ENCODE measurements at regions not wholly inside any gene's neighbourhood (a gene's known extent, or its start where the extent isn't known, plus 50 kb on each side); places are given as distances from the start of the nearest gene placed in this dataset.

- no peaks in the 10 kb centered on the region for H3K9me3 ChIP-seq (ENCODE audit: insufficient read depth in 2 of 2, low read depth in 1 of 2, low read length in 1 of 2)
- no peak overlapping the region for H3K14ac ChIP-seq (ENCODE audit: insufficient read length)
- H4K8ac ChIP-seq (ENCODE audit: extremely low read depth, insufficient read depth, low read length) = no peak overlapping the region
- no peak overlapping the region for H3K23ac ChIP-seq (ENCODE audit: insufficient read length)
- H4K5ac ChIP-seq (ENCODE audit: insufficient read length, low read depth, low read length) = no peak overlapping the region
- H3K27me3 ChIP-seq (replicated peaks in 1 of 4; ENCODE audit: control insufficient read depth in 3 of 4, extremely low read depth in 1 of 4, insufficient read depth in 3 of 4, low read length in 3 of 4) = no peaks in the 10 kb centered on the region
- no peak overlapping the region for H2BK5ac ChIP-seq (ENCODE audit: low read depth, low read length)
- no peaks in the 10 kb centered on the region for H3K23me2 ChIP-seq (ENCODE audit: low read depth, low read length)
- H2BK12ac ChIP-seq (ENCODE audit: low read depth, low read length) = no peak overlapping the region
- H3K36me3 ChIP-seq (ENCODE audit: control insufficient read depth in 2 of 4, insufficient read depth in 4 of 4, low read length in 3 of 4) = no peaks in the 10 kb centered on the region
- H4K91ac ChIP-seq (replicated peaks; ENCODE audit: insufficient read length, low read length) = no peak overlapping the region
- no peak overlapping the region for H2BK20ac ChIP-seq (ENCODE audit: low read length)
- H2BK15ac ChIP-seq (ENCODE audit: low read length) = no peak overlapping the region
- H3K4me1 ChIP-seq (replicated peaks in 1 of 4; ENCODE audit: control insufficient read depth in 3 of 4, insufficient read depth in 4 of 4, low read length in 3 of 4) = peaks cover 0 to 7% (median 0%) of the 10 kb centered on the region in 4 experiments; a peak in 2 of 7 replicates
- H3K18ac ChIP-seq (ENCODE audit: extremely low read depth, low read length) = no peak overlapping the region
- no peak overlapping the region for H2AFZ ChIP-seq (ENCODE audit: low read length)
- no peak overlapping the region for H3K4me2 ChIP-seq (ENCODE audit: insufficient read depth in 1 of 2, low read depth in 2 of 2, low read length in 2 of 2)
- FAIRE-seq = no peak
- no peak overlapping the region for H3K27ac ChIP-seq (ENCODE audit: low read depth, low read length)
- no peak overlapping the region for H3K9ac ChIP-seq (replicated peaks in 1 of 4; ENCODE audit: extremely low read depth in 1 of 4, low read depth in 3 of 4, low read length in 3 of 4)
- ChIA-PET POLR2A (ENCODE audit: partially characterized antibody) (interaction anchor here (1.2 kb wide), 1 partner anchor 118 kb away, joined by 3 read pairs; the partner anchor contains the start of gene TNRC6C), CTCF (ENCODE audit: partially characterized antibody) (no interaction called here)
- H3K4me3 ChIP-seq (ENCODE audit: extremely low read depth in 1 of 4, insufficient read depth in 2 of 4, low read depth in 3 of 4, low read length in 4 of 4) = no peak overlapping the region
- no peaks in the 10 kb centered on the region for H3K79me2 ChIP-seq (ENCODE audit: control insufficient read depth in 1 of 2, insufficient read depth in 2 of 2, low read length in 2 of 2)
- no peak overlapping the region for H3K4ac ChIP-seq (replicated peaks; ENCODE audit: insufficient read length, low read depth, low read length)
- 86% methylated on average over 10 of the region's 10 CpGs; no CpG with 5 or more reads in 1 of the 2 experiments for whole genome bisulfite sequencing, 2 experiments (ENCODE audit: extremely low coverage in 1 of 2, insufficient coverage in 1 of 2, insufficient read length in 1 of 2, insufficient replicate concordance in 2 of 2, low coverage in 1 of 2, low lambda C conversion rate in 2 of 2, missing lambda C conversion rate in 1 of 2)
- no peak overlapping the region for H2AK5ac ChIP-seq (ENCODE audit: low read depth, low read length)
- DNase-seq (ENCODE audit: low read depth in 1 of 2, low spot score in 2 of 2) = no peak
- H3K79me1 ChIP-seq (ENCODE audit: low read depth, low read length) = no peaks in the 10 kb centered on the region
- no peaks in the 10 kb centered on the region for H4K20me1 ChIP-seq (replicated peaks in 1 of 2; ENCODE audit: control insufficient read depth in 1 of 2, insufficient read depth in 2 of 2, low read length in 2 of 2)
- H3K56ac ChIP-seq (replicated peaks; ENCODE audit: insufficient read length, low read depth, low read length) = no peak overlapping the region
- no peak overlapping the region for H2BK120ac ChIP-seq (replicated peaks; ENCODE audit: low read depth, low read length)
- TF ChIP-seq ATF2 (IDR thresholded peaks at IDR 0.05; ENCODE audit: low read length) (no peak), POLR2A (IDR thresholded peaks at IDR 0.05; ENCODE audit: control extremely low read depth in 1 of 2, low read depth in 2 of 2, low read length in 2 of 2) (no peak), PHF8 (conservative IDR thresholded peaks at IDR 0.05; ENCODE audit: low read depth, low read length) (no peak), TAF1 (IDR thresholded peaks at IDR 0.05; ENCODE audit: low read depth, low read length) (no peak), TAF7 (optimal IDR thresholded peaks at IDR 0.05; ENCODE audit: borderline replicate concordance, low read depth, low read length) (no peak), GABPA (IDR thresholded peaks at IDR 0.05; ENCODE audit: borderline replicate concordance, insufficient read depth, low read length) (no peak), SP4 (IDR thresholded peaks at IDR 0.05; ENCODE audit: low read length) (no peak), CHD1 (IDR thresholded peaks at IDR 0.05; ENCODE audit: low read depth, low read length) (no peak), BACH1 (IDR thresholded peaks at IDR 0.05; ENCODE audit: low read length) (no peak), RFX5 (IDR thresholded peaks at IDR 0.05; ENCODE audit: borderline replicate concordance, low read depth, low read length) (no peak), TCF12 (IDR thresholded peaks at IDR 0.05; ENCODE audit: low read depth, low read length) (no peak), RAD21 (IDR thresholded peaks at IDR 0.05 in 1 of 2, conservative IDR thresholded peaks at IDR 0.05 in 1 of 2; ENCODE audit: low read depth in 2 of 2, low read length in 2 of 2) (no peak), KDM5A (IDR thresholded peaks at IDR 0.05; ENCODE audit: low read length) (no peak)
Measured at GRCh38 chr17:77840513-77841165, 117.9 kb upstream of the TNRC6C start.
